LNCaP clone FGC (cell line): ENCODE measurements at regions not wholly inside any gene's neighbourhood (a gene's known extent, or its start where the extent isn't known, plus 50 kb on each side); places are given as distances from the start of the nearest gene placed in this dataset.

Source experiments
- DNase-seq: peaks from one replicate; pipeline ENCODE4 v3.0.0-alpha.2; 2011; ENCODE audit warnings: low read depth
- H3K4me3 ChIP-seq: 2 replicates; pipeline ENCODE4 v1.5.1; 2011; ENCODE audit warnings: mild to moderate bottlenecking, low read depth, low read length, control low read depth
- TF ChIP-seq, protein P1 (sequence below): IDR thresholded peaks from 2 replicates; pipeline ENCODE4 v1.5.1; 2012; ENCODE audit warnings: mild to moderate bottlenecking; ENCODE audit not compliant: control insufficient read depth, insufficient read depth; ENCODE audit errors: extremely low read depth

DNA sequence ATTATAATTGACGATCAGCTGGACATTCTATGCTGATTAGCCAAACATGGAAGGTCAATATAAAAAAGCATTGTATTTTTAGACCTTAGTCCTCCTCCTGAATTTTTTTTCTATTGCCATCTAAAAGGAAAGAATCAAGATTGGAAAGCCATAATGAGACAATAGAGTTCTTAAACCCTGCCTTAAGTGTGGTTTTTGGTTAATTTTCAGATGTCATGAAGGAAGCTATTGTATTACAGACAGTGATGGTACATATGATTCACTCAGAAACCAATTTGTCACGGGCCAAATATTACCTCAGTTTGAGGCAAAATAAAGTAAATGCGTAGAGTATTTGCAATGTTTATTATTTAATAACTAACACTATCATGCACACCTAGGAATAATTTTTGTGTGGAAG, 1164.0 kb upstream of the RAG2 start:
- no peak overlapping the region for H3K4me3 ChIP-seq
- TF ChIP-seq, protein P1, sequence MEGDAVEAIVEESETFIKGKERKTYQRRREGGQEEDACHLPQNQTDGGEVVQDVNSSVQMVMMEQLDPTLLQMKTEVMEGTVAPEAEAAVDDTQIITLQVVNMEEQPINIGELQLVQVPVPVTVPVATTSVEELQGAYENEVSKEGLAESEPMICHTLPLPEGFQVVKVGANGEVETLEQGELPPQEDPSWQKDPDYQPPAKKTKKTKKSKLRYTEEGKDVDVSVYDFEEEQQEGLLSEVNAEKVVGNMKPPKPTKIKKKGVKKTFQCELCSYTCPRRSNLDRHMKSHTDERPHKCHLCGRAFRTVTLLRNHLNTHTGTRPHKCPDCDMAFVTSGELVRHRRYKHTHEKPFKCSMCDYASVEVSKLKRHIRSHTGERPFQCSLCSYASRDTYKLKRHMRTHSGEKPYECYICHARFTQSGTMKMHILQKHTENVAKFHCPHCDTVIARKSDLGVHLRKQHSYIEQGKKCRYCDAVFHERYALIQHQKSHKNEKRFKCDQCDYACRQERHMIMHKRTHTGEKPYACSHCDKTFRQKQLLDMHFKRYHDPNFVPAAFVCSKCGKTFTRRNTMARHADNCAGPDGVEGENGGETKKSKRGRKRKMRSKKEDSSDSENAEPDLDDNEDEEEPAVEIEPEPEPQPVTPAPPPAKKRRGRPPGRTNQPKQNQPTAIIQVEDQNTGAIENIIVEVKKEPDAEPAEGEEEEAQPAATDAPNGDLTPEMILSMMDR = no peak
- DNase-seq = no peak

- no peak overlapping the region for H3K4me3 ChIP-seq
- DNase-seq = no peak
- TF ChIP-seq, protein P1 = no peak
Measured at GRCh38 chr11:37755521-37755920, 1157.5 kb upstream of the RAG2 start.

DNA sequence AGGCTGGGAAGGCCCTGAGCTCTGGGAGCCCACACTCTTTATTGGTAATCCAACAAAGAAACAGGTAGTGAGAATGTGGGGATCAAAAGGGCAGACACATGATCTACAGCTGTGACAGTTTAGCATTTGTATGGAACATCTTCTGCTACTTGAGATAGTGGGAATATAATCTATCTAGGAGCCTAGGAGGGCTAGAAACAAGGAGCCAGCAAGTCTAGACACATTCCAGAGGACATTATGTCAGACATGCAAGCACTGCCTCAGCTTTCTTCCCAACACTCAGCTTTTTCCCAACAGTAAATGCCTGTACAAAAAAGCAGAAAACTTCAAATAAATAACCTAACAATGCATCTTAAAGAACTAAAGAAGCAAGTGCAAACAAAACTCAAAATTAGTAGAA, 1150.6 kb upstream of the RAG2 start:
- DNase-seq = no peak
- no peak overlapping the region for H3K4me3 ChIP-seq
- TF ChIP-seq, protein P1 = no peak

- DNase-seq = no peak
- TF ChIP-seq, protein P1 = no peak
- no peak overlapping the region for H3K4me3 ChIP-seq
Measured at GRCh38 chr11:37747121-37747520, 1149.1 kb upstream of the RAG2 start.

- DNase-seq = no peak
- TF ChIP-seq, protein P1 = no peak
- no peak overlapping the region for H3K4me3 ChIP-seq
Measured at GRCh38 chr11:37727371-37727770, 1129.3 kb upstream of the RAG2 start.

DNA sequence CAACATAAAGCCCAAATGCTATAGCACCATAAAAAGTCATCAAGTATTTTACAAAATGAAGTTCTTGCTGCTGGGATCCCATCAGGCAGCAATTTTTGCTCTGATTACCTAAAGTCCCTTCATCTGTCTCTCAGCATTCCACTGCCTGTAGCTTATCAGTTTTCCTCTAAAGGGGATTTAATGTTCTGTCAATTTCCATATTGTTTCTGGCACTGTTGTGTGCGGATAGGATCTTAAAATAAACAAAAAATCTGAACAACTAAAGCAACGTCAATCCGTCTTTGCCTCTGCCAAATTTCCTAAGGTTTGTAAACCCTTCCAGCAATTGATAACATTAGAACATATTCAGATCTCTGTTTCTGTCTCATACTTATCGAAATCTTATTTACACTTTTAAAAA, 1126.3 kb upstream of the RAG2 start:
- TF ChIP-seq, protein P1 = no peak
- no peak overlapping the region for H3K4me3 ChIP-seq
- DNase-seq = no peak

DNA sequence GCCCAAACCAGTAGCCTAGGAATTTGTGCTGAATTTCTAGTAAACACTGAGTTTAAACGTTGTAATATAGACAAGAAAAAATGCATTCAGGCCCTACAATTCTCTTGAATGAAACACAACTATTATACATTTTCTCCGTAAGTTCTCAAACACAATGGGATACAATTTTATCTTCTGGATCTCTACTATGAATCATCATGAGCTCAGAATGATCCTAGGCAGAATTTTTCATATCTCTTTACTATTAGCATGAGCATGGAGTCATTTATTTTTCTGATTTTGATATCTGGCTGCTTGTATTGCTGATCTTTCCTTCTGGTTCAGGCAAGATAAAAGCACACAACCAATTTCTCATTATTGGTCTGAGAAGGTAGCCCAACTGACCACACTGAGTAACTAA, 1123.4 kb upstream of the RAG2 start:
- TF ChIP-seq, protein P1 = no peak
- no peak for DNase-seq
- H3K4me3 ChIP-seq = no peak overlapping the region
